ENCODE measurements at regions not wholly inside any gene's neighbourhood (a gene's known extent, or its start where the extent isn't known, plus 50 kb on each side); places are given as distances from the start of the nearest gene placed in this dataset.
A peak's percentile ranks its signal among the peaks of the same experiment; 100 is the strongest.

- peak; percentile 79 for DNase-seq
Measured at GRCh38 chr3:170751899-170752293, 118.1 kb downstream of the RPL22L1 start.

GRCh38 chr3:170751083-170751898 lies 118.7 kb downstream of the RPL22L1 start:
- peak; percentile 98 for DNase-seq

GRCh38 chr3:170750478-170750830 lies 119.5 kb downstream of the RPL22L1 start:
- DNase-seq = no peak

GRCh38 chr3:170749765-170750477 lies 120.1 kb downstream of the RPL22L1 start:
- no peak for DNase-seq

- DNase-seq = no peak
Measured at GRCh38 chr3:170749185-170749584, 120.8 kb downstream of the RPL22L1 start.

DNA sequence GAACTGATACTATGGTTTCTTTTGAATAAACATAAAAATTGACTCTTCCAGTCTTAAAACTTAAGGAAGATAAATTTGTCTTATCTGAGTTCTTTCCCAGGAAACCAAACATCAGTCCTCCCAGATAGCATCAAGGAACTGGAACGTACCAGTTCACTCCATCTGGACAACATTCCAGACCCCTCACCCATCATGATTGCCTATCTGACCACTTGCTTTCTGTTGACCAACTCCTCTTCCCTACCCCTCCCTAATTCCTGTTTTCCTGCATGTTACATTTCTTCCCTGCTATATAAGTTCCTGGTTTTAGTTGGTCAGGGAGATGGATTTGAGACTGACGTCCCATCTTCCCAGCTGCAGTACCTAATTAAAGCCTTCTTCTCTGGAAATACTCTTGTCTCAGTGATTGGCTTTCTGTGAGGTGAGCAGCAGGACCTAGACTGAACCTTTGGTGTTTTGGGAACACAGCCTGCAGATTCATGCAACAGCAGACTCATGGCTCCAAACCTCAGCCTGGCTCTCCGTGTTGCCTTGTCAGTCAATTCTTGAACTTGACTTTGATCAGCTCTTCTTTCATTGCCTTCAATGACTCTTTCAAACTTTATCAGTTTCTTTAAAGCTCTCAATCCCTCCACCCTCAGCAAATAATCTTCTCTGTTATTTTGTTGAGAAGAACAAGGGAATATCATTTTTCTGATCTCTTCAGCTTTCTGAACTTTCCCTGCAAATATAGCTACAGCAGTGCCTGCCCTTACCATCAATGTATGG lies 123.6 kb downstream of the RPL22L1 start:
- no peak for DNase-seq

DNA sequence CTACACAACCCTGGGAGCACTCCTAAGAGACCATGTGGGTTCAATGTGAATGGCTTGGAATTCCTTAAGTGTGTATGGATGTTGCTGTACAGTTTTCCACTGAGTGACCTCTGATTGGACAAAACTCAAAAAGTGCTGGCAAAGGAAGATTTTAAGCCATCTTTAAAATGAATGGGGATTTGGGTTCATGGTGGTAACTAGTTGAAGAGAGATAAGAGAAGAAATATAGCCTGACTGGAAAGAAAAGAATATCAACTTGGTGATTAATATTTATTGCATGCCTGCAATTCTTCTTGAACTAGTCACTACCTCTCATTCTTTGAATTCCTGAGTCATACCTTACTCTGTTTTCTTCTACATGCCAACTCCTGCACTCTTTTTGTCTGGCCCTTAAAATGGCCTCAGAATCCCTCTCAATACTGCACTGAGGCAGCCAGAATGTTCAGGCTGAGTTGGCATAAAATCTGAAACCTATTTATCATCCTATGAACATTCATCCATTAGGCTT lies 124.7 kb downstream of the RPL22L1 start:
- DNase-seq = peak; percentile 61

GRCh38 chr3:170741756-170742529 lies 128.1 kb downstream of the RPL22L1 start:
- DNase-seq = no peak

GRCh38 chr3:170740726-170741591 lies 129.0 kb downstream of the RPL22L1 start:
- peak; percentile 71 for DNase-seq

GRCh38 chr3:170740285-170740684 lies 129.7 kb downstream of the RPL22L1 start:
- no peak for DNase-seq

DNA sequence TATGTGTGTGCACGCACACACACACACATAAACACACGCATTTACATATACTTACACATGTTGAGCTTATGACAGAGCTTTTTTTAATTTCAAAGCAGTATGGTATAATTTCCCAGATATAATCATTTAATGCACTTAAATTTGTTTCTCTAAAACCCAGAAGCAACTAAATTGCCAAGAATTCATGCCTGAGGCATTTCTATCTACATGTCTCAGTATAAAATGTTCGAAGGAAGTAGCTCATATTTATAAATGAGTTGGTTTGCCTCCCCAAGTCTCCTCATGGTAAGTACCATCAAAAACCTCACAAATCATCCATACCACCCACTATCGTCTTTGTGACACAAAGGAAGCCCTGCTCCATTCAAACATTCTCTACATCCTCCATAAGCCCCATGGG lies 130.6 kb downstream of the RPL22L1 start:
- no peak for DNase-seq

DNA sequence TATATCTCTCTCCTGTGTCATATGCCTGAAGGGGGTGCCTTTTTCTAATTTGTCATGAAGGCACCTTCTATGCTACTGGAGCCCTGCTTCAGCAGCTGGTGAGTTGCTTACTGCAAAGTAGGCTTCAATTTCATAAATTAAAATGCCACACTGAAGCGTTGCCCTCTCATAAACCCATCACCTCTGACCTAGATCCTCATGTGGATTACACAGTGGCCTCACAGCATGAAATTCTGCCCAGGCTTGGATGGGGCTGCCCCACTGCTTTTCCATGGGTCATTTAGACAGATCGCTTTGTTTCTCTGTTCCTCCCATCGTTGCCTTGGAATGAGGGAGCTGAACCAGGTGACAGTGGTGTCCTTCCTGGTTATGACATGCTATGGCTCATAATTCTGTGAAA lies 131.2 kb downstream of the RPL22L1 start:
- DNase-seq = no peak

GRCh38 chr3:170737498-170738162 lies 132.4 kb downstream of the RPL22L1 start:
- DNase-seq = no peak

DNA sequence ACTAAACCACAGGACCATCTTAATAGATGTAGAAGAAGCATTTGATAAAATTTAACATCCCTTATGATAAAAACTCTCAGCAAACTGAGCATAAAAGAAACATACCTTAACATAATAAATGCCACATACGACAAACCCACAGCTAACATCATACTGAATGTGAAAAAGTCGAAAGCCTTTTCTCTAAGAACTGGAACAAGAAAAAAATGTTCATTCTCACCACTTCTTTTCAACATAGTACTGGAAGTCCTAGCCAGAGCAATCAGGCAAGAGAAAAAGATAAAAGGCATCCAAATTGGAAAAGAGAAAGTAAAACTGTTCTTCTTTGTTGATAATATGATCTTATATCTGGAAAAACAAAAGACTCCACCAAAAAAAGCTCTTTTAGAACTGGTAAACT lies 134.2 kb downstream of the RPL22L1 start:
- DNase-seq = no peak

DNA sequence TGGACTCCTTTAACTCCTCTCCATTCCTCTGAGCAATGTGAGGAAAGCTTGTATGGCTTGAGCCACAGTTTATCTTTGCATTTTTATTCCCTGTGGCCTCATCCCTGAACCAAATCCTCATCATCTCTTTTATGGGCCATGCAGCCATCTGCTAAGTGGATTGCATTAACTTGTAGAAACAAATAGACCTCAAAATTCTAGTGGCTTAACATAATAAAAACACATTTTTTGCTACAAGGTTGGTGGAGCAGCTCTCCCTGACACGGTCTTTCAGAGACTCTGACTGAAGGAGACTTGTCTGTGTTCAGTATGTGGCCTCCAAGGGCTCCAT lies 135.3 kb downstream of the RPL22L1 start:
- DNase-seq = no peak

DNA sequence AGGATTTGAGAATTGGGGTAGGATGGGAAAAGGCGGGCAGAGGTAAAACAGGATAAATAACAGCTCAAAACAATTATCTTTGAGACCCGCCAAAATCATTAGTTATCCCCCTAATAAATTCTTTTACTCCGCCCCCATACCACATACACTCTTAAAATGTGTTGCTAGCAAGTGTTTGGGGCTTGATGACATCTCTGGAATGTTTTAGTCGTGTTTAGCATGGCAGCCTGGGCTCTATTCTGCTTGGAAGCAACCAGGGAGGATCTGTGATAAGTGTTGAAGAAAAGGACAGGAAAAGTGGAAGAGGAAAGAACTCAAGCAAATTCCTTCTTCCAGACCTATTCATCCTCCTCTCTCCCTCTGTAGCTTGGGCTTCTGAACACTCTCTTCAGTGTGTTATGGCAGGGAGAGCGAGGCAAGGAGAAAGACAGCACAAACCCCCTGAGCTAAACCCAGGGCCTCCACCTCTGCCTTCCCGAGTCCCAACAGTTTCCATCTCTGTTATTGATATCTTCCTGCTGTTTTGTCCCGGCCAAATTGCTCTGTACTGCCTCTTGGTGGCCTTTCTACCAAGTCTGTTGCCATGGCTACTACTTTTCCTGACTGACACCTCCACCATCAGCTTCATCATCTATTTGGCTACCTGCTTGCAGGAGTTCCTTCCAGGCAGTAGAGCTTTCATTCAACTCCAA lies 135.8 kb downstream of the RPL22L1 start:
- no peak for DNase-seq

DNA sequence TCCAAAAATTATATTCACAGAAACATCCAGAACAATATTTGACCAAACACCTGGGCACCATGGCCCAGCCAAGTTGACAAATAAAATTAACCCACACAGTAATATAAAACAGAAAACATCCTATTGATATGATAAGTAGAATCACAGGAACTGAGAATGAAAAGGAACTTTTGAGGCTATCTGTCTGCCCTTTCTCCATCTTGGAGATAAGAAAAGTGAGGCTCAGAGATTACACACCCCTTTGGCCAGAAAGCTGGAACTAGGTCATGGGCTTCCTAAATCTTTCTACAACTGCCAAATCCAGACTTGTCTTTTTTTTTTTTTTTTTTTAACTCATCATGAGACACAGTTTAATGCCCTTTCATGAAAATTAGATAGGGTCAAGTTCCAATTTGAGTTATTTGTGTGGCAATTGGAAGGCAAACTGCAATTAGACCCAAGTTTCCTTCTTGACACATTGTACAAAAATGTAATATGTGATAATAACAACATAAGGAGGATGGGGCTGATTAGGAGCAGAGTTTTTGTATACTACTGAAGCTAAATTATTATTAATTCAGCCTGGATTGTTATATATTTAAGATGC lies 137.2 kb downstream of the RPL22L1 start:
- peak; percentile 44 for DNase-seq

GRCh38 chr3:170731281-170731680 lies 138.7 kb downstream of the RPL22L1 start:
- no peak for DNase-seq

DNA sequence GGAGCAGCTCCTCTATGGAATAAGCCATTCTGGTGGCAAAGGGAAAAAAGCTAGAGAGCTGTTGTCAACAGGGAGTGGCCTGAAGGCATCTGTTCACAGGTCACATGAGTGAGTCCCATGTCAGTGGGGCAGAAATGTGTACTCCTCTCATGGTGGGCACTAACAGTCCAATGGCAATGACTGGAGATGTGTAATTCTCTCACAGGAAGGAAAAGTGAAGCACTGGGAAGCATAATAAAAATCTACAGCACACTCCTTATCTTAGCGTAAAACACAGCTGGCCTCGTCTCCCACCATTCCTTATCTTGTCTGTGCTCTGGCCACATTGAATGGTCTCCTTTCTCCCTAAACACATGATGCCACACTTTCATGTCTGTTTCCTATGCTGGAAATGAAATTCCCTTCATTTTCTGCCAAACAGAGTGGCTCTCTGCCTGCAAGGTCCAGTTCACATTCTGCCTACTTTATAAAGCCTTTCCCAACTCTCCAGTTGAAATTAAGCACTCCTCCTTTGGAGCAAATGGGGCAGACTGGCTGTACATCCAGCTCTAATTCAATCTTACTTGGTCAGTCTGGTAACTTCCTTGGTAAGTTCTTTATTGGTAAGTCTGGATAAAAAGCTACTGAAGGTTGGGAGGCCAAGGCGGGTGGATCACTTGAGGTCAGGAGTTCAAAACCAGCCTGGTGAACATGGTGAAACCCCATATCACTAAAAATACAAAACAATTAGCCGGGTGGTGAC lies 139.8 kb downstream of the RPL22L1 start:
- no peak for DNase-seq
